ENCODE measurements at regions not wholly inside any gene's neighbourhood (a gene's known extent, or its start where the extent isn't known, plus 50 kb on each side); places are given as distances from the start of the nearest gene placed in this dataset.

DNA sequence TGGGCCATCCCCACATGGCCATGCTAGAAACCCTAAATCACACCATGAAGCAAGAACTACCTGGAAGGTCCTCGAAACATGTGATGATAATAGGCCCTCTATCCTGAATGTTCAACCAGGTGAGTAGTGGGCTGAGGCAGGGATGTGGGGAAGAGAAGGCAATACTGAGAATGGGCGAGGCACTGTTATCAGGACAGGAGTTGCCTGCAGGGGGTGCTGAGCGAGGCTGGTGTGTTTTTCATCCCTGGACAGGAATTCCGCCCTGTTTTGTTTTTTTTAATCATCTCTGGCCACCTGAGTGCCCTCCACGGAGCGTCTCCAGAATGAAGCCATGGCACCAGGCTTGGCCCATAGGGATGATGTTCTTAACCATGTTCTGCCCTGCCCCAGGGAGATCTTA is 103.0 kb upstream of the SOX11 start:
- DNase-seq (ENCODE audit: unreplicated experiment): no peak
- no TSS peak for BruUV-seq (replicated peaks)
- H3K36me3 Mint-ChIP-seq (ENCODE audit: insufficient read depth, unreplicated experiment): no peaks in the 10 kb centered on the region
- ChIA-PET POLR2A (no interaction called here), CTCF (no interaction called here)
- H3K9me3 Mint-ChIP-seq (ENCODE audit: unreplicated experiment): peaks cover 9% of the 10 kb centered on the region
- TF ChIP-seq, protein P1, sequence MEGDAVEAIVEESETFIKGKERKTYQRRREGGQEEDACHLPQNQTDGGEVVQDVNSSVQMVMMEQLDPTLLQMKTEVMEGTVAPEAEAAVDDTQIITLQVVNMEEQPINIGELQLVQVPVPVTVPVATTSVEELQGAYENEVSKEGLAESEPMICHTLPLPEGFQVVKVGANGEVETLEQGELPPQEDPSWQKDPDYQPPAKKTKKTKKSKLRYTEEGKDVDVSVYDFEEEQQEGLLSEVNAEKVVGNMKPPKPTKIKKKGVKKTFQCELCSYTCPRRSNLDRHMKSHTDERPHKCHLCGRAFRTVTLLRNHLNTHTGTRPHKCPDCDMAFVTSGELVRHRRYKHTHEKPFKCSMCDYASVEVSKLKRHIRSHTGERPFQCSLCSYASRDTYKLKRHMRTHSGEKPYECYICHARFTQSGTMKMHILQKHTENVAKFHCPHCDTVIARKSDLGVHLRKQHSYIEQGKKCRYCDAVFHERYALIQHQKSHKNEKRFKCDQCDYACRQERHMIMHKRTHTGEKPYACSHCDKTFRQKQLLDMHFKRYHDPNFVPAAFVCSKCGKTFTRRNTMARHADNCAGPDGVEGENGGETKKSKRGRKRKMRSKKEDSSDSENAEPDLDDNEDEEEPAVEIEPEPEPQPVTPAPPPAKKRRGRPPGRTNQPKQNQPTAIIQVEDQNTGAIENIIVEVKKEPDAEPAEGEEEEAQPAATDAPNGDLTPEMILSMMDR (IDR thresholded peaks at IDR 0.05; ENCODE audit: unreplicated experiment): no peak
- H3K27me3 Mint-ChIP-seq (ENCODE audit: insufficient read depth, unreplicated experiment): no peaks in the 10 kb centered on the region
- peaks cover 15% of the 10 kb centered on the region for H3K4me1 Mint-ChIP-seq (ENCODE audit: insufficient read depth, unreplicated experiment)
- H3K4me3 Mint-ChIP-seq (ENCODE audit: unreplicated experiment): no peak overlapping the region
- no peak overlapping the region for H3K27ac Mint-ChIP-seq (ENCODE audit: low read depth, unreplicated experiment)
- intact Hi-C loops (cut with micrococcal nuclease): no loop called here

DNA sequence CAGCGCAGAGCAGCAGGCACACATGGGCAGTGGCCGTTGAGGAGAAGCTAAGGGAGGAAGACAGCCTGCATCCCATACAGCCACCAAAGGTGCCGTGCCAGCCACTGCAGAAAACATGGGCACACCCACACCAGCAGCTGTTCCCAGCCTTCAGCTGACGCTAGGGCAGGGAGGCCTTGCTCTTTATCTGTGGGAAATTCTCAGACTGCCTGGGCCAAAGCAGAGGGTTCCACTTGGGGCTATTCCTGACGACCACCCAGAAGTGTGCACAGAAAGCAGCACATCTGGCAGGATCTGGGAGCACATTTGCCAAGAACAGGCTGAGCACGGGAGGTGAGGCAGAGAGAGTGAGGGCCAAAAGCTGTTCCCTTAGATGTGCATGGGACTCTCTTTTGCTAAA is 101.3 kb upstream of the SOX11 start:
- Mint-ChIP-seq H3K36me3 (ENCODE audit: insufficient read depth, unreplicated experiment) (no peaks in the 10 kb centered on the region), H3K4me3 (ENCODE audit: unreplicated experiment) (no peak overlapping the region), H3K27me3 (ENCODE audit: insufficient read depth, unreplicated experiment) (no peaks in the 10 kb centered on the region), H3K27ac (ENCODE audit: low read depth, unreplicated experiment) (no peak overlapping the region), H3K9me3 (ENCODE audit: unreplicated experiment) (peaks cover 7% of the 10 kb centered on the region), H3K4me1 (ENCODE audit: insufficient read depth, unreplicated experiment) (peaks cover 19% of the 10 kb centered on the region)
- TF ChIP-seq, protein P1 (IDR thresholded peaks at IDR 0.05; ENCODE audit: unreplicated experiment): no peak
- no peak for DNase-seq (ENCODE audit: unreplicated experiment)
- CTCF ChIA-PET: no interaction called here
- POLR2A ChIA-PET: interaction anchor here (0.6 kb wide), 1 partner anchor 87 kb away, joined by 3 read pairs; no protein-coding TSS in a partner anchor
- no TSS peak for BruUV-seq (replicated peaks)
- intact Hi-C loops (cut with micrococcal nuclease): no loop called here

DNA sequence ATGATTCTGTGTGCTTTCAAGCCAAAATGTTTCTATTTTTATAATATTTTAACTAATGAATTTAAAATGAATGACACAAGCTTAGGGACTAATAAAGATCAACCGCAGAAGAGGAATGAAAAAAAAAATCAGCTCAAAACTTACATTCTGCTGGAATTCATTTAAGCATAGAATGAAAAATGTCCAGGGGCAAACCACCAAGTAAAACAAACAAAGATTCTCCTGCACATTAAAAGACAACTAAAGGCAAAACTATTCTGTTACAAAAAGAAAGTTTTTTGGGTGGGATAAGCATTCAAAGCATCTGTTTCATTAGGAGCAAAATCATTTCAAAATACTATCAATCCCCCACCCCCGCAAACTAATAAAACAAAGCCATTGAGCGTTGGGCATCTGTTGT is 99.3 kb upstream of the SOX11 start:
- H3K27me3 Mint-ChIP-seq (ENCODE audit: insufficient read depth, unreplicated experiment): no peaks in the 10 kb centered on the region
- H3K4me3 Mint-ChIP-seq (ENCODE audit: unreplicated experiment): no peak overlapping the region
- no peak for DNase-seq (ENCODE audit: unreplicated experiment)
- ChIA-PET POLR2A (interaction anchor here (1.2 kb wide), 1 partner anchor 11 kb away, joined by 4 read pairs; no protein-coding TSS in a partner anchor), CTCF (no interaction called here)
- TF ChIP-seq, protein P1 (IDR thresholded peaks at IDR 0.05; ENCODE audit: unreplicated experiment): no peak
- intact Hi-C loops (cut with micrococcal nuclease): no loop called here
- BruUV-seq (replicated peaks): no TSS peak
- H3K36me3 Mint-ChIP-seq (ENCODE audit: insufficient read depth, unreplicated experiment): no peaks in the 10 kb centered on the region
- H3K27ac Mint-ChIP-seq (ENCODE audit: low read depth, unreplicated experiment): no peak overlapping the region
- no peaks in the 10 kb centered on the region for H3K9me3 Mint-ChIP-seq (ENCODE audit: unreplicated experiment)
- peaks cover 14% of the 10 kb centered on the region for H3K4me1 Mint-ChIP-seq (ENCODE audit: insufficient read depth, unreplicated experiment)

DNA sequence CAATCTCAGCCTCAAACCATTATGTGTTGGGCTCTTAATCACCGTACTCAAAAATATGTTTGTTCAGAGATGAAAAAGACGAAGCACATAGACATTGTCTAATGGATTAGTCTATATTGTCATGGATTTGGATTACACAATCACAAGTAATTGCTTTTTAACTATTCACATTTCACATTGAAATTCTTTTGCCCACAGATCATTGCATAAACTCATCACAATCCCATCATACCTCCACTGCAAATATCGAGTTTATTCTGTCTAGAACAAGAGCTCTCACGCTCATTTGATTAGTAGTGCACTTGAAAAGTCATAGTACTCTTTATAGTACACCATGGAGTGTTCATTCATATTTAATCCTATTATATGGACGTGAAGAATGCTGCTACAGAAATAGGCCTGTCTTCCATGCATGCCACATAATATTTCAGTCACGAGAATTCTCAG is 97.9 kb upstream of the SOX11 start:
- no peaks in the 10 kb centered on the region for H3K36me3 Mint-ChIP-seq (ENCODE audit: insufficient read depth, unreplicated experiment)
- no peak overlapping the region for H3K4me3 Mint-ChIP-seq (ENCODE audit: unreplicated experiment)
- no peaks in the 10 kb centered on the region for H3K9me3 Mint-ChIP-seq (ENCODE audit: unreplicated experiment)
- DNase-seq (ENCODE audit: unreplicated experiment): no peak
- ChIA-PET CTCF (interaction anchor here (0.7 kb wide), 1 partner anchor 18 kb away, joined by 3 read pairs; no protein-coding TSS in a partner anchor), POLR2A (no interaction called here)
- H3K27me3 Mint-ChIP-seq (ENCODE audit: insufficient read depth, unreplicated experiment): no peaks in the 10 kb centered on the region
- TF ChIP-seq, protein P1 (IDR thresholded peaks at IDR 0.05; ENCODE audit: unreplicated experiment): no peak
- H3K4me1 Mint-ChIP-seq (ENCODE audit: insufficient read depth, unreplicated experiment): peaks cover 14% of the 10 kb centered on the region
- BruUV-seq (replicated peaks): no TSS peak
- intact Hi-C loops (cut with micrococcal nuclease): no loop called here
- H3K27ac Mint-ChIP-seq (ENCODE audit: low read depth, unreplicated experiment): no peak overlapping the region
